ENCODE measurements at regions not wholly inside any gene's neighbourhood (a gene's known extent, or its start where the extent isn't known, plus 50 kb on each side); places are given as distances from the start of the nearest gene placed in this dataset.

GRCh38 chr2:129879614-129880180, 99.8 kb upstream of the RAB6C start:
- DNase-seq = no peak

GRCh38 chr2:129880309-129880708, 99.2 kb upstream of the RAB6C start:
- no peak for DNase-seq

GRCh38 chr2:129880971-129881370, 98.5 kb upstream of the RAB6C start:
- no peak for DNase-seq

GRCh38 chr2:129881786-129882396, 97.6 kb upstream of the RAB6C start:
- no peak for DNase-seq

- no peak for DNase-seq
Observed at GRCh38 chr2:129882476-129882875, 97.0 kb upstream of the RAB6C start.

GRCh38 chr2:129883121-129883520, 96.3 kb upstream of the RAB6C start:
- no peak for DNase-seq

- DNase-seq = no peak
Observed at GRCh38 chr2:129884221-129884786, 95.2 kb upstream of the RAB6C start.

GRCh38 chr2:129885735-129886134, 93.7 kb upstream of the RAB6C start:
- no peak for DNase-seq

GRCh38 chr2:129887688-129888266, 91.7 kb upstream of the RAB6C start:
- DNase-seq = no peak

- DNase-seq = no peak
Observed at GRCh38 chr2:129888461-129888860, 91.0 kb upstream of the RAB6C start.

GRCh38 chr2:129888896-129889295, 90.6 kb upstream of the RAB6C start:
- DNase-seq = no peak

- no peak for DNase-seq
Observed at GRCh38 chr2:129891341-129892320, 87.8 kb upstream of the RAB6C start.

- DNase-seq = no peak
Observed at GRCh38 chr2:129892360-129892759, 87.1 kb upstream of the RAB6C start.

GRCh38 chr2:129892773-129893172, 86.7 kb upstream of the RAB6C start:
- no peak for DNase-seq

GRCh38 chr2:129893244-129893643, 86.2 kb upstream of the RAB6C start:
- DNase-seq = no peak

- no peak for DNase-seq
Observed at GRCh38 chr2:129894616-129895015, 84.8 kb upstream of the RAB6C start.

- no peak for DNase-seq
Observed at GRCh38 chr2:129895061-129895460, 84.4 kb upstream of the RAB6C start.

- DNase-seq = no peak
Observed at GRCh38 chr2:129895526-129896082, 83.9 kb upstream of the RAB6C start.

- DNase-seq = no peak
Observed at GRCh38 chr2:129896226-129897100, 83.0 kb upstream of the RAB6C start.

GRCh38 chr2:129901754-129902415, 77.6 kb upstream of the RAB6C start:
- no peak for DNase-seq

All from cerebellar nuclear complex (tissue), 1 donor.